Mesenchymal stem cell (in vitro differentiated cells and primary cell): ENCODE measurements at regions not wholly inside any gene's neighbourhood (a gene's known extent, or its start where the extent isn't known, plus 50 kb on each side); places are given as distances from the start of the nearest gene placed in this dataset.

ENCODE experiments used
- DNase-seq: peaks from one replicate; pipeline ENCODE4 v3.0.0-alpha.2; 2013
- H2AFZ ChIP-seq: one replicate; pipeline ENCODE4 v1.6.1; 2013; ENCODE audit warnings: low read depth, mild to moderate bottlenecking, control low read depth, inconsistent platforms, low read length, moderate library complexity
- H2AK5ac ChIP-seq: 2 replicates; pipeline ENCODE4 v1.6.1; 2013; ENCODE audit warnings: low read length, moderate library complexity, mild to moderate bottlenecking, inconsistent platforms; ENCODE audit not compliant: severe bottlenecking
- H2BK120ac ChIP-seq: one replicate; pipeline ENCODE4 v1.6.1; 2013; ENCODE audit warnings: low read depth, mild to moderate bottlenecking, inconsistent platforms, low read length, moderate library complexity
- H2BK12ac ChIP-seq, 2 experiments: one replicate each; pipeline ENCODE4 v1.6.1; 2013; ENCODE audit warnings: inconsistent platforms in 2 of 2, low read length in 2 of 2, mild to moderate bottlenecking in 2 of 2, moderate library complexity in 2 of 2, control low read depth in 1 of 2
- H2BK15ac ChIP-seq: one replicate; pipeline ENCODE4 v1.6.1; 2013; ENCODE audit warnings: mild to moderate bottlenecking, low read depth, inconsistent platforms; ENCODE audit not compliant: poor library complexity, severe bottlenecking
- H2BK5ac ChIP-seq: 2 replicates; pipeline ENCODE4 v1.6.1; 2013; ENCODE audit warnings: low read depth, mild to moderate bottlenecking, low read length, control low read depth, inconsistent platforms; ENCODE audit not compliant: poor library complexity, severe bottlenecking
- H3K14ac ChIP-seq, 2 experiments: one replicate each; pipeline ENCODE4 v1.6.1; 2013; ENCODE audit warnings: inconsistent platforms in 2 of 2, low read length in 2 of 2, control low read depth in 1 of 2, mild to moderate bottlenecking in 1 of 2, moderate library complexity in 1 of 2
- H3K18ac ChIP-seq, 2 experiments: one replicate each; pipeline ENCODE4 v1.6.1; 2013; ENCODE audit warnings: inconsistent platforms in 2 of 2, low read length in 2 of 2, control low read depth in 1 of 2, low read depth in 1 of 2, mild to moderate bottlenecking in 1 of 2
- H3K23ac ChIP-seq, 2 experiments: one replicate each; pipeline ENCODE4 v1.6.1; 2013; ENCODE audit warnings: inconsistent platforms in 2 of 2, low read length in 2 of 2, mild to moderate bottlenecking in 2 of 2, moderate library complexity in 2 of 2, control low read depth in 1 of 2
- H3K27ac ChIP-seq: 2 replicates; pipeline ENCODE4 v1.5.1; 2013; ENCODE audit warnings: mild to moderate bottlenecking, moderate library complexity, low read length, control low read depth, inconsistent platforms; ENCODE audit not compliant: poor library complexity, severe bottlenecking
- H3K27me3 ChIP-seq, 2 experiments: 2 replicates each; pipeline versions ENCODE4 v1.6.1 to v1.7.0; 2013; ENCODE audit warnings: low read length in 2 of 2, mild to moderate bottlenecking in 2 of 2, moderate library complexity in 2 of 2, control low read depth in 1 of 2, inconsistent platforms in 1 of 2; ENCODE audit not compliant: control insufficient read depth in 1 of 2, insufficient read depth in 1 of 2
- H3K36me3 ChIP-seq, 2 experiments: 2 replicates each; pipeline versions ENCODE4 v1.6.1 to v1.7.0; 2013; ENCODE audit warnings: low read length in 2 of 2, control low read depth in 1 of 2, inconsistent platforms in 1 of 2, low read depth in 1 of 2, mild to moderate bottlenecking in 1 of 2; ENCODE audit not compliant: insufficient read depth in 2 of 2, control insufficient read depth in 1 of 2
- H3K4ac ChIP-seq, 2 experiments: one replicate each; pipeline ENCODE4 v1.6.1; 2013; ENCODE audit warnings: inconsistent platforms in 2 of 2, low read length in 2 of 2, mild to moderate bottlenecking in 2 of 2, moderate library complexity in 2 of 2, control low read depth in 1 of 2, low read depth in 1 of 2
- H3K4me1 ChIP-seq: 2 replicates; pipeline ENCODE4 v1.6.1; 2013; ENCODE audit warnings: low read depth, low read length, control low read depth; ENCODE audit not compliant: control insufficient read depth, insufficient read depth
- H3K4me2 ChIP-seq: 2 replicates; pipeline ENCODE4 v1.6.1; 2013; ENCODE audit warnings: low read length, mild to moderate bottlenecking, inconsistent platforms; ENCODE audit not compliant: poor library complexity, severe bottlenecking
- H3K4me3 ChIP-seq, 2 experiments: 2 replicates each; pipeline versions ENCODE4 v1.5.1 to v1.7.0; 2013; ENCODE audit warnings: low read length in 2 of 2, mild to moderate bottlenecking in 2 of 2, control low read depth in 1 of 2, low read depth in 1 of 2; ENCODE audit not compliant: insufficient read depth in 1 of 2
- H3K79me1 ChIP-seq: replicated peaks from 2 replicates; pipeline ENCODE4 v1.6.1; 2013; ENCODE audit warnings: mild to moderate bottlenecking, control low read depth, low read length, inconsistent platforms; ENCODE audit not compliant: poor library complexity, severe bottlenecking
- H3K9ac ChIP-seq: 2 replicates; pipeline ENCODE4 v1.7.0; 2013; ENCODE audit warnings: mild to moderate bottlenecking, low read length, moderate library complexity
- H3K9me3 ChIP-seq: 2 replicates; pipeline ENCODE4 v1.7.0; 2013; ENCODE audit warnings: mild to moderate bottlenecking, low read length; ENCODE audit not compliant: control insufficient read depth
- H4K8ac ChIP-seq: one replicate; pipeline ENCODE4 v1.6.1; 2013; ENCODE audit warnings: inconsistent platforms, mild to moderate bottlenecking, low read length, moderate library complexity
- H4K91ac ChIP-seq: one replicate; pipeline ENCODE4 v1.6.1; 2013; ENCODE audit warnings: mild to moderate bottlenecking, low read length, inconsistent platforms
- WGBS: methylation state at CpG from one replicate; pipeline ENCODE4 v1.1.7; 2013; ENCODE audit warnings: mixed read lengths; 5-methylcytosine and 5-hydroxymethylcytosine counted together

DNA sequence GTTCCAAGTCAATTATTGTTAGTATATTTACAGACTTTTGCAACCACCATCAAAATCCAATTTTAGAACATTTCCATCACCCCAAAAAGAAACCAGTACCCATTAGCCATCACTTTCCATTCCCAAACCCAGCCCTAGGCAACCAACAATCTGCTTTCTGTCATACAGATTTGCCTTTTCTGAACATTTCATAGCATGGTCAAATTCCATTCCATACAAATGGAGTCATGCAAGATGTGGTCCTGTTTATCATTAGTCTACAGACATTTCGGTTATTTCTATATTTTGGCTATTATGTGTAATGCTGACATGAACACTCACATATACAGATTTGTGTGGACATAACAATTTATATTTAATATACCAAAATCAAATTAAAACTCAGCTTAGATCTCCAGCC is 508.7 kb downstream of the ZNF674 start:
- Histone ChIP-seq H3K18ac (no peak overlapping the region), H4K8ac (no peak overlapping the region), H3K14ac (no peak overlapping the region), H3K27me3 (peaks cover 0 to 27% of the 10 kb centered on the region in 2 experiments), H3K4me3 (no peak overlapping the region), H2BK15ac (no peak overlapping the region), H3K9me3 (peaks cover 11% of the 10 kb centered on the region), H4K91ac (no peak overlapping the region), H3K9ac (no peak overlapping the region), H3K79me1 (no peaks in the 10 kb centered on the region), H2AK5ac (no peak overlapping the region), H3K4me2 (no peak overlapping the region), H2BK120ac (no peak overlapping the region), H2AFZ (no peak overlapping the region), H3K36me3 (no peaks in the 10 kb centered on the region), H3K4ac (no peak overlapping the region), H2BK12ac (no peak overlapping the region), H3K23ac (no peak overlapping the region), H3K4me1 (no peaks in the 10 kb centered on the region), H3K27ac (no peak overlapping the region), H2BK5ac (no peak overlapping the region)
- no peak for DNase-seq
- no CpG with 5 or more reads among the region's 1 CpG for WGBS

DNA sequence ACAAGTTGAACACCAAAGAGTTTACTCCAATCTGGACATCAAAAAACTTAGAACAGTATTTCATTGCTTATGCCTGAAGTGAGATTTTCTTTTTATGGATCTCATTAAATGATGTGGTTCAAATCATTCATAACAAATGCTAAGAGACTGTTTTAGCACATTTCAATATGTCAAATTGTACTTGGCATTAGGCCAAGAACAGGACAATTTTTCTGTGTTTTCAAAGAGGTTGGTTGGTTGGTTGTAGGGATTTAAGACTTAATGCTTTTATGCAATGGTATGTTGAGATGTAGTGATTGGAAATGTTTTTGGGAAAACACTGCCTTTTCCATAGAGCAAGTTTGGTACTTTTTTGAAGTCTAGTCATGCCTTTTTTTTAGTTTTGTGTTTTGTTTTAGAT is 510.4 kb downstream of the ZNF674 start:
- Histone ChIP-seq H4K8ac (no peak overlapping the region), H3K4me2 (no peak overlapping the region), H3K9me3 (peaks cover 1% of the 10 kb centered on the region), H3K36me3 (no peaks in the 10 kb centered on the region), H2AK5ac (no peak overlapping the region), H3K18ac (no peak overlapping the region), H2AFZ (no peak overlapping the region), H4K91ac (no peak overlapping the region), H2BK5ac (no peak overlapping the region), H3K4ac (no peak overlapping the region), H2BK12ac (no peak overlapping the region), H2BK120ac (no peak overlapping the region), H3K14ac (no peak overlapping the region), H3K9ac (no peak overlapping the region), H3K27ac (no peak overlapping the region), H3K4me3 (no peak overlapping the region), H3K79me1 (no peaks in the 10 kb centered on the region), H3K27me3 (peaks cover 0 to 38% of the 10 kb centered on the region in 2 experiments), H3K23ac (no peak overlapping the region), H3K4me1 (no peaks in the 10 kb centered on the region), H2BK15ac (no peak overlapping the region)
- no peak for DNase-seq

DNA sequence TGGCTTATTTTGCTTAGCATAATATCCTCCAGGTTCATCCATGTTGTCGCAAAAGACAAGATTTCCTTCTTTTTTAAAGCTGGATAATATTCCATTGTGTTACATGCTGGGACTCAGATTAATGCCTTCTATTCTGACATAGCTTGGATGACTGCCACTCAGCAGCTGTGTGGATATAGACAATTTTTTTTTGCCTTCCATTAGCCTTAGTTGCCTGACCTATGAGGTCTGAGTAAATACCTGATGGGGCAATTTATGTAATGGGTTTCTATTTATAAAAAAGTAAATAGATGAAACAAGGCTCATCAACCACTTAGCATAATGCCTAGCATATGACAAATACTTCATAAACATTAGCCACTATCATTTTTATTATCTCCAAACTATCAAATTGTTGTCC is 515.4 kb downstream of the ZNF674 start:
- Histone ChIP-seq H3K79me1 (no peaks in the 10 kb centered on the region), H3K18ac (no peak overlapping the region), H3K4me2 (no peak overlapping the region), H3K4me1 (no peaks in the 10 kb centered on the region), H3K23ac (no peak overlapping the region), H3K9ac (no peak overlapping the region), H2BK120ac (no peak overlapping the region), H2AK5ac (no peak overlapping the region), H3K36me3 (no peaks in the 10 kb centered on the region), H3K9me3 (no peaks in the 10 kb centered on the region), H4K91ac (no peak overlapping the region), H3K4me3 (no peak overlapping the region), H2BK5ac (no peak overlapping the region), H2BK15ac (no peak overlapping the region), H3K14ac (no peak overlapping the region), H2BK12ac (no peak overlapping the region), H4K8ac (no peak overlapping the region), H3K27ac (no peak overlapping the region), H2AFZ (no peak overlapping the region), H3K4ac (no peak overlapping the region), H3K27me3 (peaks cover 0 to 28% of the 10 kb centered on the region in 2 experiments)
- no CpG with 5 or more reads among the region's 1 CpG for WGBS
- DNase-seq: no peak

DNA sequence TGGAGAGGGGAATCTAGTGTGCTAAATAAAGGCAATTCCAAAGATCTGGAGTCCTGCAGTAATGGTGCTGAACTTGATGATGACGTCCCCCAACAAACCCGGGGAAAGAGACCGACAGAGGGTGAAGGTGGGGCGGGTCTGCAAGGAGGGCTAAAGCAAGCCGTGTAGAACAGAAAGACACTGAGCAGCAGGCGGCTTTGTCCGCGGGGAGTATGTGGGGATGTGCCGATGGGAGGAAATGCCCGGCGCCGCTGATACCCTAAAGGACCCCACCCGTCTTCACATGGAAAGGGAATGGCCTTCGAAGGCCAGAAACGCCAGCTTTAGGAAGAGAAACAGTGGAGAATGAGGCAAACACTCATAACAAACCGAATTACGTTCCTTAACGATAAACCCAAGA is 528.9 kb downstream of the ZNF674 start:
- H2AK5ac ChIP-seq: no peak overlapping the region
- H3K23ac ChIP-seq: no peak overlapping the region
- WGBS: 90% methylated on average over 16 of the region's 18 CpGs
- DNase-seq: no peak
- no peak overlapping the region for H3K27ac ChIP-seq
- no peaks in the 10 kb centered on the region for H3K36me3 ChIP-seq
- H3K4me2 ChIP-seq: no peak overlapping the region
- H2BK5ac ChIP-seq: no peak overlapping the region
- no peak overlapping the region for H2AFZ ChIP-seq
- H3K9ac ChIP-seq: no peak overlapping the region
- no peak overlapping the region for H2BK120ac ChIP-seq
- H3K4me3 ChIP-seq: no peak overlapping the region
- no peak overlapping the region for H2BK15ac ChIP-seq
- no peaks in the 10 kb centered on the region for H3K79me1 ChIP-seq
- peaks cover 0 to 48% of the 10 kb centered on the region in 2 experiments for H3K27me3 ChIP-seq
- H4K91ac ChIP-seq: no peak overlapping the region
- H4K8ac ChIP-seq: no peak overlapping the region
- no peak overlapping the region for H3K14ac ChIP-seq
- H2BK12ac ChIP-seq: no peak overlapping the region
- H3K9me3 ChIP-seq: peaks cover 3% of the 10 kb centered on the region
- H3K18ac ChIP-seq: no peak overlapping the region
- no peaks in the 10 kb centered on the region for H3K4me1 ChIP-seq
- no peak overlapping the region for H3K4ac ChIP-seq
